ENCODE measurements at regions not wholly inside any gene's neighbourhood (a gene's known extent, or its start where the extent isn't known, plus 50 kb on each side); places are given as distances from the start of the nearest gene placed in this dataset.

DNA sequence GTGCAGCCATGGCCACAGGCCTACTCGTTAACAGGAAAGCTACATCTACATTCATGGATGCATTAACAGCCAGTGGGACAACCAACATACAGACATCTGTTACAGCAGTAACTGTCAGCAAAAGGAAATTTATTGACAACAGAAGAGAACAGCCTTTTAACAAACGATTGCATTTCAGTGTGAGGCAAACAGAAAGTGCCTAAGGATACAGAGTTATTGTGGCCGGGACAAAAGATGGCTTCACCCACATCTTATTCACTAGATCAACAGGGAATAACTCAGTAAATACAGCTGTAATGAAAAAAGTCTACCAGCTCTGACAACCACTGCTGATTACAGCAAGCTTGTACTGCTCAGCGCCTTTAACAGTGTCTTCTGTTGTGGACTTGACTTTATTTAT lies 61.5 kb upstream of the TBL1X start:
- TF ChIP-seq, protein P1, sequence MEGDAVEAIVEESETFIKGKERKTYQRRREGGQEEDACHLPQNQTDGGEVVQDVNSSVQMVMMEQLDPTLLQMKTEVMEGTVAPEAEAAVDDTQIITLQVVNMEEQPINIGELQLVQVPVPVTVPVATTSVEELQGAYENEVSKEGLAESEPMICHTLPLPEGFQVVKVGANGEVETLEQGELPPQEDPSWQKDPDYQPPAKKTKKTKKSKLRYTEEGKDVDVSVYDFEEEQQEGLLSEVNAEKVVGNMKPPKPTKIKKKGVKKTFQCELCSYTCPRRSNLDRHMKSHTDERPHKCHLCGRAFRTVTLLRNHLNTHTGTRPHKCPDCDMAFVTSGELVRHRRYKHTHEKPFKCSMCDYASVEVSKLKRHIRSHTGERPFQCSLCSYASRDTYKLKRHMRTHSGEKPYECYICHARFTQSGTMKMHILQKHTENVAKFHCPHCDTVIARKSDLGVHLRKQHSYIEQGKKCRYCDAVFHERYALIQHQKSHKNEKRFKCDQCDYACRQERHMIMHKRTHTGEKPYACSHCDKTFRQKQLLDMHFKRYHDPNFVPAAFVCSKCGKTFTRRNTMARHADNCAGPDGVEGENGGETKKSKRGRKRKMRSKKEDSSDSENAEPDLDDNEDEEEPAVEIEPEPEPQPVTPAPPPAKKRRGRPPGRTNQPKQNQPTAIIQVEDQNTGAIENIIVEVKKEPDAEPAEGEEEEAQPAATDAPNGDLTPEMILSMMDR (IDR thresholded peaks at IDR 0.05; ENCODE audit: low read depth, low read length), result no peak
- no peak for TF ChIP-seq EZH2phosphoT487 (IDR thresholded peaks at IDR 0.05; ENCODE audit: low read depth)
